Putamen (tissue), 1 donor: ENCODE measurements at regions not wholly inside any gene's neighbourhood (a gene's known extent, or its start where the extent isn't known, plus 50 kb on each side); places are given as distances from the start of the nearest gene placed in this dataset.

Experiments used
- DNase-seq: peaks from one replicate; pipeline ENCODE4 v3.0.0-alpha.2; 2016; ENCODE audit warnings: low spot score

GRCh38 chr2:19809206-19809605, 92.6 kb downstream of the TTC32 start:
- DNase-seq, result no peak

- DNase-seq, result no peak
Measured at GRCh38 chr2:19807866-19808265, 93.9 kb downstream of the TTC32 start.

GRCh38 chr2:19807346-19807745, 94.4 kb downstream of the TTC32 start:
- no peak for DNase-seq

GRCh38 chr2:19806591-19806990, 95.2 kb downstream of the TTC32 start:
- DNase-seq, result no peak

GRCh38 chr2:19806131-19806530, 95.7 kb downstream of the TTC32 start:
- DNase-seq, result no peak

- DNase-seq, result no peak
Measured at GRCh38 chr2:19805266-19805665, 96.5 kb downstream of the TTC32 start.

- DNase-seq, result no peak
Measured at GRCh38 chr2:19804639-19805260, 97.0 kb downstream of the TTC32 start.

GRCh38 chr2:19802086-19802841, 99.5 kb downstream of the TTC32 start:
- DNase-seq, result no peak

- no peak for DNase-seq
Measured at GRCh38 chr2:19801367-19802080, 100.3 kb downstream of the TTC32 start.

- no peak for DNase-seq
Measured at GRCh38 chr2:19800796-19801195, 101.0 kb downstream of the TTC32 start.

- no peak for DNase-seq
Measured at GRCh38 chr2:19799881-19800780, 101.7 kb downstream of the TTC32 start.

GRCh38 chr2:19797871-19798270, 103.9 kb downstream of the TTC32 start:
- no peak for DNase-seq

GRCh38 chr2:19797243-19797810, 104.5 kb downstream of the TTC32 start:
- DNase-seq, result no peak

GRCh38 chr2:19796035-19796695, 105.6 kb downstream of the TTC32 start:
- DNase-seq, result no peak

GRCh38 chr2:19793132-19793750, 108.5 kb downstream of the TTC32 start:
- DNase-seq, result no peak

- DNase-seq, result no peak
Measured at GRCh38 chr2:19790291-19790690, 111.5 kb downstream of the TTC32 start.

GRCh38 chr2:19787134-19787533, 114.6 kb downstream of the TTC32 start:
- DNase-seq, result no peak

GRCh38 chr2:19786408-19787058, 115.2 kb downstream of the TTC32 start:
- no peak for DNase-seq

- no peak for DNase-seq
Measured at GRCh38 chr2:19785867-19786266, 115.9 kb downstream of the TTC32 start.

- no peak for DNase-seq
Measured at GRCh38 chr2:19785447-19785846, 116.3 kb downstream of the TTC32 start.
